ENCODE measurements at regions not wholly inside any gene's neighbourhood (a gene's known extent, or its start where the extent isn't known, plus 50 kb on each side); places are given as distances from the start of the nearest gene placed in this dataset.

- no peak for TF ChIP-seq CTCF (IDR thresholded peaks at IDR 0.05; ENCODE audit: extremely low read depth, missing control alignments)
- DNase-seq (ENCODE audit: low spot score), result no peak
Measured at GRCh38 chr6:80638213-80639055, 532.0 kb downstream of the BCKDHB start.

DNA sequence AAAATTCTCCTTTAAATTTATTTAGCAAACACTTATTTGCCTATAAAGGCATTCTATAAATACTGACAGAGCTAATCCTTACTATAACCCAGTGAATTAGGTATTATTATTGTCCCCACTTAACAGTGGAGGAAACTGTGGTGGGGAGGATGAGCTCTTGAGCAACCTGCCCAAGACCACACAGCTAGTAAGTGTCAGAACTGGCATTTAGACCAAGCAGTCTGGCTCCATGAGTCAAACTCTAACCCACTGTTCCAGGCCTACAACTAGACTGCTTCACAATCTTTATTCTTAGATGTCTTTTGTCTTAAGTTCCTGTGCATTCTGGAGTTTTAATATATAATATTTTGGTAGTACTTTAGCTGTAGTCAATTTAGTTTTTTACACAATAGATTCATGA is 530.8 kb downstream of the BCKDHB start:
- DNase-seq (ENCODE audit: low spot score), result no peak
- no peak for TF ChIP-seq CTCF (IDR thresholded peaks at IDR 0.05; ENCODE audit: extremely low read depth, missing control alignments)

- DNase-seq (ENCODE audit: low spot score), result no peak
- TF ChIP-seq CTCF (IDR thresholded peaks at IDR 0.05; ENCODE audit: extremely low read depth, missing control alignments), result no peak
Measured at GRCh38 chr6:80636689-80637088, 530.2 kb downstream of the BCKDHB start.

DNA sequence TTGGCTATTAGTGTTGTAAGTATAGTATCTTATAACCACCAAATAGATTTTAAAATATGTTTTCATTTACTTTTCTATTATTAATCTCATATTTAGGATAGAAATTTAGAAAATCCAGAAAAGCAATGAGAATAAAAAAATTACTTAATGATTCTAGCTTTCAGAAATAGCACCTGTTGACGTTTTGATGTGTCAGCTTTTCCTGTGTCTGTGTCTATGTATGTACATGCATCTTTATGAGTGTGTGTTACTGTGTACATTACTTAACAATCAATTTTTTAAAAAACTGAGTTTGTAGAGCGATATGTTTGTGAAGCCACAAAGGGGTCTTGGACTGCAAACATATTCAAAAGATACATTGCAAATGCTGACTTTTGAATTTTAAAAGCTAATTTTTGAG is 526.9 kb downstream of the BCKDHB start:
- DNase-seq (ENCODE audit: low spot score), result no peak
- TF ChIP-seq CTCF (IDR thresholded peaks at IDR 0.05; ENCODE audit: extremely low read depth, missing control alignments), result no peak

GRCh38 chr6:80625405-80625804 is 518.9 kb downstream of the BCKDHB start:
- DNase-seq (ENCODE audit: low spot score), result no peak
- no peak for TF ChIP-seq CTCF (IDR thresholded peaks at IDR 0.05; ENCODE audit: extremely low read depth, missing control alignments)

DNA sequence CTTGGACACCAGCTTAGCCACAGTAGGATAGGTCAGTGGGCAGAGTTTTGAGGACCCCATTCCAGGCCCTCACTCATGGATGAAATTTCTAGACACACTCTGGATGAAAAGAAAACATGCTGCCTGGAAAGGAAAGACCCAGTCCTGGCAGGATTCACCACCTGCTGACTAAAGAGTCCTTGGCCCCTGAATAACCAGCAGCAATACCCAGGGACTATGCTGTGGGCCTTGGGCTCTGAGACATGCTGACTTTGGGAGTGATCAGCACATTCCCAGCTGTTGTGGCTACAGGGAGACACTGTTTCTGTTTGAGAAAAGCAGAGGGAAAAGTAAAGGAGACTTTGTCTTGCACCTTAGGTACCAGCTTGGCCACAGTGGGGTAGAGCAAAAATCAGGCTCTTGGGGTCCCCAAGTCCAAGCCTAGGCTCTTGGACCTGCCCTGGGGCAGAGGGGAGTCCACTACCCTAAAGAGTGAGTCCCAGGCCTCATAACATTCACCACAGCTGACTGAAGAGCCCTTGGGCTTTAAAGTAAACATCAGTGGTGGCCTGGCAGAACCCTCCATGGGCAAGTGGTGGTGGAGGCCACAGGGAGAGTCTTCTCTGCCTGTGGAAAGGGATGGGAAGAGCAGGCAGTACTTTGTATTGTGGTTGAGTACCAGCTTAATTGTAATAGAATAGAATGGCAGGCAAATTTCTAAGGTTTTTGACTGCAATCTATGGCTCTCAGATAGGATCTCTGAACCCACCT is 516.8 kb downstream of the BCKDHB start:
- DNase-seq (ENCODE audit: low spot score), result no peak
- TF ChIP-seq CTCF (IDR thresholded peaks at IDR 0.05; ENCODE audit: extremely low read depth, missing control alignments), result no peak

- TF ChIP-seq CTCF (IDR thresholded peaks at IDR 0.05; ENCODE audit: extremely low read depth, missing control alignments), result no peak
- DNase-seq (ENCODE audit: low spot score), result no peak
Measured at GRCh38 chr6:80622641-80623040, 516.2 kb downstream of the BCKDHB start.

All from GM20000 (cell line).